Left colon (tissue), 2 donors: ENCODE measurements at regions not wholly inside any gene's neighbourhood (a gene's known extent, or its start where the extent isn't known, plus 50 kb on each side); places are given as distances from the start of the nearest gene placed in this dataset.
A peak's percentile ranks its signal among the peaks of the same experiment; 100 is the strongest.

Experiments used
- ATAC-seq: fragments of 200-7000 bp; cut with Tn5 transposase; one replicate; pipeline ENCODE4 v1.9.1; 2020; ENCODE audit warnings: mild to moderate bottlenecking, moderate library complexity
- DNase-seq, 2 donors: peaks; one replicate each; pipeline ENCODE4 v3.0.0-alpha.2; 2020
- intact Hi-C, 2 donors: fragments of 100-400 bp; cut with DNase I in 1 of 2; cut with micrococcal nuclease in 1 of 2; formaldehyde crosslinking; loops; one replicate each; pipeline versions ENCODE4 v1.11.2 to v1.14.0; 2022; cut with DNase I, micrococcal nuclease
- donor health status: DM: no; HTN: no; CAD: no.
- donor health status: DM: yes; HTN: yes; CAD: no.

GRCh38 chr15:47529241-47529640 lies 188.1 kb upstream of the SEMA6D start:
- no peak for DNase-seq
- intact Hi-C loops: no loop called here
- no peak for ATAC-seq

- DNase-seq (no peak), ATAC-seq (no peak)
- intact Hi-C loops: no loop called here
Measured at GRCh38 chr15:47534673-47535072, 182.6 kb upstream of the SEMA6D start.

GRCh38 chr15:47541562-47541961 lies 175.7 kb upstream of the SEMA6D start:
- intact Hi-C loops: no loop called here
- DNase-seq (no peak), ATAC-seq (no peak)

- intact Hi-C loops: no loop called here
- ATAC-seq: no peak
- DNase-seq: no peak
Measured at GRCh38 chr15:47542312-47542989, 174.9 kb upstream of the SEMA6D start.

GRCh38 chr15:47548231-47548630 lies 169.1 kb upstream of the SEMA6D start:
- intact Hi-C loops: no loop called here
- DNase-seq (no peak), ATAC-seq (no peak)

GRCh38 chr15:47548986-47549385 lies 168.3 kb upstream of the SEMA6D start:
- intact Hi-C loops: no loop called here
- no peak for DNase-seq
- ATAC-seq: no peak

- ATAC-seq (peak; percentile 21), DNase-seq (no peak)
- intact Hi-C loops: no loop called here
Measured at GRCh38 chr15:47551079-47551478, 166.2 kb upstream of the SEMA6D start.

- intact Hi-C loops: no loop called here
- ATAC-seq (no peak), DNase-seq (no peak)
Measured at GRCh38 chr15:47551546-47551945, 165.8 kb upstream of the SEMA6D start.

- intact Hi-C loops: no loop called here
- DNase-seq (peak; percentile 30 to 55), ATAC-seq (peak; percentile 81)
Measured at GRCh38 chr15:47552978-47553608, 164.2 kb upstream of the SEMA6D start.

- DNase-seq: no peak
- peak; percentile 65 for ATAC-seq
- intact Hi-C loops: no loop called here
Measured at GRCh38 chr15:47553947-47554346, 163.4 kb upstream of the SEMA6D start.

GRCh38 chr15:47561102-47561501 lies 156.2 kb upstream of the SEMA6D start:
- ATAC-seq (no peak), DNase-seq (no peak)
- intact Hi-C loops: no loop called here

- DNase-seq: no peak
- ATAC-seq: no peak
- intact Hi-C loops: no loop called here
Measured at GRCh38 chr15:47565949-47566348, 151.4 kb upstream of the SEMA6D start.

- DNase-seq (no peak), ATAC-seq (no peak)
- intact Hi-C loops: no loop called here
Measured at GRCh38 chr15:47566610-47567009, 150.7 kb upstream of the SEMA6D start.

GRCh38 chr15:47568030-47568429 lies 149.3 kb upstream of the SEMA6D start:
- intact Hi-C loops: no loop called here
- DNase-seq: no peak
- ATAC-seq: no peak

- DNase-seq: peak; percentile 61 to 66
- ATAC-seq: peak; percentile 99
- intact Hi-C loops: no loop called here
Measured at GRCh38 chr15:47570044-47570443, 147.3 kb upstream of the SEMA6D start.

GRCh38 chr15:47570451-47570850 lies 146.9 kb upstream of the SEMA6D start:
- intact Hi-C loops: no loop called here
- DNase-seq: no peak
- ATAC-seq: peak; percentile 31

GRCh38 chr15:47570881-47571640 lies 146.2 kb upstream of the SEMA6D start:
- DNase-seq (no peak), ATAC-seq (no peak)
- intact Hi-C loops: no loop called here

- DNase-seq (no peak), ATAC-seq (no peak)
- intact Hi-C loops: no loop called here
Measured at GRCh38 chr15:47573673-47574072, 143.6 kb upstream of the SEMA6D start.

GRCh38 chr15:47577000-47577399 lies 140.3 kb upstream of the SEMA6D start:
- DNase-seq (no peak), ATAC-seq (no peak)
- intact Hi-C loops: no loop called here

GRCh38 chr15:47577461-47577860 lies 139.8 kb upstream of the SEMA6D start:
- ATAC-seq (no peak), DNase-seq (no peak)
- intact Hi-C loops: no loop called here
